HPDE6-E6E7 (cell line): ENCODE measurements at regions not wholly inside any gene's neighbourhood (a gene's known extent, or its start where the extent isn't known, plus 50 kb on each side); places are given as distances from the start of the nearest gene placed in this dataset.
"Not testable (repeated sequence)": the region's sequence is repeated elsewhere in the genome, so short reads cannot be mapped to it uniquely, and the experiment has no call there.

Source experiments
- DNase-seq: peaks from one replicate; pipeline ENCODE4 v3.0.0; 2011; ENCODE audit warnings: missing footprints; ENCODE audit errors: extremely low spot score

DNA sequence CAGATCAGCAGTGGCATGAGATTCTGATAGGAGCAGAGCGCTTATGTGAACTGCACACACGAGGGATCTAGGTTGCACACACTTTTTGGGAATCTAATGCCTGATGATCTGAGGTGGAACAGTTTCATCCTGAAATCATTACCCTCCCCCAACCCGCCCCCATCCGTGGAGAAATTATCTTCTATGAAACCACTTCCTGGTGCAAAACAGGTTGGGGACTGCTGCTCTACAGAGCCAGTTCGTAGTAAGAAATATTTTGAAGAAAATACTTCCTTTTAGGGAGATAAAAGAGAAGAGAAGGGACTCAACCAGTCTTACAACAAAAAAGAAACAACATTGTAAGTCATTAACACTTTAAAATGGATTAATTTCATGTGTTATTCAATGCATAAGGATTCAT lies 1308.2 kb downstream of the GATA3 start:
- no peak for DNase-seq

DNA sequence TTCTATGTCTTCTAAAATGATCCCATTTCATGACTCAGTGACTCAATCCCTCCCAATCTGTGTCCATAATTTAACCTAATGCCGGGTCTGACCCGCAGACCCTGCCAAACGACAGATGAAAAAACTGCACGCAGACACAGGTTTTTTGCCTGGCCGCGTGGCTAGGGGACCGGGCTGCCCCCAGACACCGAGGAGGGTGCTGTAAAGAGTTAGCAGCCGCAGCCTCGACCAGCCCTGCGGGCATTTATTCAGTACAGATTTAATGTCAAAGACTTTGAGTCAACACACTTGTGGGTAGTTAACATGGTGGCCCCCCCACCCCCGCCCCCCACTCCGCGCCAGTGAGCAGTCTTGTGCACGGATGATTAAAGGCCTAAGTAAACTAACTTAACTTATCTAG lies 1324.7 kb downstream of the GATA3 start:
- DNase-seq, result no peak

DNA sequence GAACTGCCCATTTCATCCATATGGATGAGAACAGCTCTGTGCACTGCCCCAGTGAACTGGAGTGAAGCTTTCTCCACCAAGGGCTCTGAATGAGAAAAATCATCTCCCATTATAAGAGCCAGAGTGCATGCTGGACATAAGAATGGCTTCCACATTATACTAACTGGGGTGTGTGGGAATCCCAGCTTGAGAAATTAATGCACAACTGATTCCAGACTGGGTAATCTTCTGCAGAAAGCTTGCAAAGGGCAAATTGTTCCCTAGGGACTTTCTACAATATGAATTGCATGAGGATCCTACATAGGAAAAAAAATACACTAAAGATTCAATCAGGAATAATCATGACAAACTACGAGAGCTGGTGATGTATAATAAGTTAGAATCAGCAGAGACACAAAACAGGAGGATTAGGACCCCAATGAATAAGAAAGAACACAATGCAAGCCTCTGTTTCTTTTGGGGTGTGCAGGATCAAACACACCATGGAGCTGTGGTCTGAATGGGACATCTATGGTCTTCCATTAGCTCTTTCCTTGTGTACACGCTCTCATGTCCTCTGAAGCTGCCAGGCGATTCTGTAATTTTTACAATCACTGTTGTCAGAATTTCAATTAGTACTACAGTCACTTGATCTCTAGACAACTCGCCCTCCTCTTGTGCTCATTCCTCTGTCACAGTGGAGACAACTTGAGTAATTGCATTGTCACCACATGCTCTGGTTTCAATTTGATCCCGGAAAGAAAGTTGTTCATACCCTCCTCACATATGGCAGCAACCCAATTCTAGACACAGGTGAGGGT lies 1327.4 kb downstream of the GATA3 start:
- no peak for DNase-seq

DNA sequence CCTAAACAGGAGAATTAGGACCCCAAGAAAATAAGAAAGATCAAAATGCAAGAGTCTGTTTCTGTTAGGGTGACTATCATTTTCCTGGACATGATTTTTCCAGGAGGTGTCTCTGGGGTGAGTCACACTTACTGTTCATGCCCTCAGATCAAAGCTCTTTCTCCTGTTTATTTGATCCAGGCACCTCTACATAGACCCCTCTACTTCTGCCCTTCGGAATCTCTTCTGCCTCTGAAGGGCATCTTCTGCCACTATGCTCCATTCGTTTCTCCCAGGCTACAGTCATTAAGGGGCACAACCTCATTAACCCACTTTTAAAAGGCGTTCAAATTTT lies 1328.0 kb downstream of the GATA3 start:
- DNase-seq, result no peak

DNA sequence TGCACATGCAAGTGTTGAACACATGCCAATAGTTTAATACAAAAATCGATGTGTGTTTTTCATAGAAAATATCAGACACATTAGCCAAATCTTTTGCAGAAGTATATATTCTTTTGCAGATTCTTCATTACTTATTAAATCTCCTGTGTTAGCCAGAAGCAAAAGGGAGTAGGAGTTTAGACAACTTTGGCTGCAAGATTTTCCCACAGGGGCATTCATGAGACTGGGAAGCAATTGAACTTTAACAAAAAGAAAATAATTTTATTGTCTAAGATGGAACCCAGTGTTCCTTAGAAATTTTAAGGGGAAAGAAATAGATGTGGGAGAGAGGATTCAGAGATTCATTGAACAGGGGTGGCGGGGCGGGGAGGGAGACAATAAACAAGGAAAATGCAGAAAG lies 1336.0 kb downstream of the GATA3 start:
- DNase-seq, result no peak

DNA sequence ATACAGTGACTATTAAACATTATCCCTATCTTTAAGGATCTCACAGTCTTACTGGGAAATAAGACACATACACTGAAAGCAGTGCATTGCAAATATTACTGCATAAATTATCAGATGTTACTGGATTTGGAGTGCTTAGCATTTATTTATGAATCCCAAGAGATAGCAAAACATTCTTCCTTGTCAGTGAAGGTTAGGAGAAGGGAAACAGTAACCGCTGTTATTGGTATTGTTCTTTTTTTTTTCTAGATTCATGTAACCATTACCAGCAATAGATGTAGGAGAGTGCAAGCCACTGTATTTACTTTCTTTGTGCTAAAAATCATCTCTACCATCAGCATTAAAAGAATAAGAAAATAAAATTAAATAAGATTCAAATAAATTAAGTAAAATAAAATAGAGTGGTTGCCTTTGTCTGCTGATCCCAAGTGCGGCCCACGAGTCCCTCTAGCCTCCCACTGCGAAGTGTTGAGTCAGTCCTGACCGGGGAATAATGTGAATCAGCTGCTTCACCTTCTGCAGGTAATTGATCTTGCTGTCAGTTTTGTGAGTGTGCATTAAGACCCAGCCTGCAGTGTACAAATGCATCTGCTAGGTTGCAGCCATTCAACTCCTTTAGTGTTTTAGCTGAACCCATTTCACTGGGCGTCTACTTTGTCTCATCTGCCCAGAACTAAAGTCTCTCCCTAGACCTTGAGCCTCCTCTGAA lies 1344.9 kb downstream of the GATA3 start:
- DNase-seq, result no peak

DNA sequence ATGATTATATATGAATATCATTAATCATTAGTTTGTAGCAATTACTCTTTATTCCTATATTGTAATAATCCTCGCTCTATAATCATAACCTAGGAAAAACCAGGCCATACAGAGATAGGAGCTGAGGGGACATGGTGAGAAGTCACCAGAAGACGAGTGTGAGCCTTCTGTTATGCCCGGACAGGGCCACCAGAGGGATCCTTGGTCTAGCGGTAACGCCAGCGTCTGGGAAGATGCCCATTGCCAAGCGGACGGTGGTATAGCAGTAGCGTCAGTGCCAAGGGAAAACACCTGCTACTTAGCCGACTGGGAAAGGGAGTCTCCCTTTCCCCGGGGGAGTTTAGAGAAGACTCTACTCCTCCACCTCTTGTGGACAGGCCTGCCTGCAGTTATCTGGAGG lies 1347.6 kb downstream of the GATA3 start:
- DNase-seq, result not testable (repeated sequence)

DNA sequence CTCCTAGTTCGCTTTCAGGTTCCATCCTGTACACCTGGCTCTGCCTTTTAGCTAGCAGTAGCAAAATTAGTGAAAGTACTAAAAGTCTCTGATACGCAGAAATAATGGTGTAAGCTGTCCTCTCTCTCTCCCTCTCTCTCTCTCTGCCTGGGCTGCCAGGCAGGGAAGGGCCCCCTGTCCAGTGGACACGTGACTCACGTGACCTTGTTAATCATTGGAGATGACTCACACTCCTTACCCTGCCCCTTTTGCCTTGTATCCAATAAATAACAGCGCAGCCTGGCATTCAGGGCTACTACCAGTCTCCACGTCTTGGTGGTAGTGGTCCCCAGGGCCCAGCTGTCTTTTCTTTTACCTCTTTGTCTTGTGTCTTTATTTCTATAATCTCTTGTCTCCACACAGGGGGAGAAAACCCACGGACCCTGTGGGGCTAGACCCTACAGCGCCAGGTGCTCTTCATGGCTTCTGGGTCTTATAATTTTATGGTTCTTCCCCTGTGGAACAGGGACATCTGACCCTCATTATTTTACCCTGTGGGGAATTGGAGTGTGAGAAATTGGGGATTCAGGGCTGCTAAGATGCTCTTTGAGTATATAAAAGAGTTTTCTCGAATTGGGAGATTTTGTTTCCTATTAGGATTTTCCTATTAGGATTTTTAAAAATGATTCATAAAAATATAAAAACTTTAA lies 1348.2 kb downstream of the GATA3 start:
- not testable (repeated sequence) for DNase-seq

DNA sequence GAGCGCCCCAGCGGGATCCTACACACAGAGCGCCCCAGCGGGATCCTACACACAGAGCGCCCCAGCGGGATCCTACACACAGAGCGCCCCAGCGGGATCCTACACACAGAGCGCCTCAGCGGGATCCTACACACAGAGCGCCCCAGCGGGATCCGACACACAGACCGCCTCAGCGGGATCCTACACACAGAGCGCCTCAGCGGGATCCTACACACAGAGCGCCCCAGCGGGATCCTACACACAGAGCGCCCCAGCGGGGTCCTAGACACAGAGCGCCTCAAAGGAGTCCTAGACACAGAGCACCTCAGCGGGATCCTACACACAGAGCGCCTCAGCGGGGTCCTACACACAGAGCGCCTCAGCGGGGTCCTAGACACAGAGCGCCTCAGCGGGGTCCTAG lies 1352.7 kb downstream of the GATA3 start:
- DNase-seq, result not testable (repeated sequence)

DNA sequence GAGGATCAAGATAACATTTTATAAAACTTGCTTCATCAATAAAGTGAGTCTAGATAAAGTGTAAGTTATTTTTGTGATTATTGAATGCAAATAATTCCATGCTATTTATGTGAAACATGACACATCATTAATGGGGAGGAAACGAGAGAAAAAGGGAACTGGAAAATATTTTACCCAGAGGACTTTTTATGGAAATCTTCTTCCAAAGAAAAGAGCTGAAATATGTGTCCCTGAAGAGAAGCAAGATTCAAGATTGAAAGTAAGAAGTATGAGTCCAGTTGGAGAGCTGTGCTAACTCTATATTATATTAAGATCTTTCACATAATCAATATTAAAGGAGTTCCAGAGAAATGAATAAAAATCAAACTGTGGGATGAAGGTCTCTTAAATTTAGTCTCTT lies 1361.8 kb downstream of the GATA3 start:
- no peak for DNase-seq

DNA sequence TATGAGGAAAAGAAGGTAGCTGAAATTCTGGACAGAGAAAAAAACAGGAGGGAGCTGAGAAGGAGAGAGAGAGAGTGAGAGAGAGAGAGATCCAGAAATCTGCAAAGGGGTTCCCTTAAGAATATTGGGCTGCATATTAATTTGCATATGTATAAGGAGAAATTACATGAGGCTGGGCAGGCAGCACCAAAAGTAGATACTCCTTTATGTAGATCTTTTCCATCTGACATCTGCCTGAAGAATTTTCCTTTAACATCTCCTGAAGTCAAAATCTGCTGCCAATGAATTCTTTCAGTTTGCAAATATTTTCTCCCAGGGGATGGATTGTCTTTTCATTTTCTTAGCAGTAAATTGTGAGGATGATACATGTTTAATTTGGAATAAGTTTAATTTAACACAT lies 1365.3 kb downstream of the GATA3 start:
- no peak for DNase-seq

DNA sequence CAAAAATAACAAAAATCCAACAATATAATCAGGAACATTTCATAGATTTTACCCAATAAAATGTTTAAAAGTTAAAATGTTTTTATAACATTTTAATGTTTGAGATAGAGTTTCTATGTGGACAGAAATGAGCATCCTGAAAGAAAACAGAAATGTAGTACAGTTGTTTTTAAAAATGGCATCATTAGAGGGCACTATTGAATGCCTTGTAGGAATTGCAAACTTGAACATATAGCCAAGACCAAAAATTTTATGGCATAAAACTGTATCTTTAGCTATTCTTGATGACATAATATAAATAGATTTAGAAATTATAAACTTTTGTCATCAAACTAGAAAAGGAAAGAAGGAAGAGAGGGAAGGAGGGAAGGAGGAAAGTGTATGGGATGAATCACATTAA lies 1372.7 kb downstream of the GATA3 start:
- no peak for DNase-seq

DNA sequence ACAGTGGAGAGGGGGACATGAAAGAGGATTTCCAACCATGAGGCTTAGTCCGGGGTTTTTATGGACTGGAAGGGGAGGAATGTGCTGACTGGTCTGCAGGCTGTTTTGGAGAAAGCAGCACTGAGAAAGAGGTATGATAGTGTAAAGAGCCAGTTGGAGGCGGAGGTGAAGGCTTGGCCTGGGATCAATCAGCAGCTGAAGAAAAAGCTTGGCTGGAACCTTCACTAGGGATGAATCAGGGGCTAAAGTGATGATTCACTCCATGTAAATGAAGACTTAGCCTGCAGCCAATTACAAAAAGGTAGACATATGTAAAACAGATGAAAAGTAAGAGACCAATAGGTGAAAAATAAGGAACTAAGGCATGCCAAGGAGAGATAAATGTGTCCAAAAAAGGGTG lies 1382.6 kb downstream of the GATA3 start:
- DNase-seq, result no peak

DNA sequence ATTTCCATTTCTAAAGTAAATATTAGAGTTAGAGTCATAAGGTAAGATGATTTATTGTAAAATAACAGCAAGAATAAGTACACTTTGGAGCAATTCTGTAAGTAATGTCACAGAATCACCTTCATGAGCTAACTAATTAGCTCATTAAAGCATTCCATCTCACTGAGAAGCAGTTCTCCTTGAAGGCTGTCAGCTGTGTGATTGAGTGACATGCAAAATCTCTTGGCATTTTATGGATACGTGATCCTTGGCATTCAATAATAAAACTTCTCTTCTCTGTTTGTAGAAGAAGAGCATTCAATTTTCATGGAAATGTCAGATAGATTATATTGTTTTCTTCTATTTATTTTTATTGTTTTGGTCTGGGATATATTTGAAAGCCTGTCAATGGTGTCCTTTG lies 1389.3 kb downstream of the GATA3 start:
- no peak for DNase-seq

DNA sequence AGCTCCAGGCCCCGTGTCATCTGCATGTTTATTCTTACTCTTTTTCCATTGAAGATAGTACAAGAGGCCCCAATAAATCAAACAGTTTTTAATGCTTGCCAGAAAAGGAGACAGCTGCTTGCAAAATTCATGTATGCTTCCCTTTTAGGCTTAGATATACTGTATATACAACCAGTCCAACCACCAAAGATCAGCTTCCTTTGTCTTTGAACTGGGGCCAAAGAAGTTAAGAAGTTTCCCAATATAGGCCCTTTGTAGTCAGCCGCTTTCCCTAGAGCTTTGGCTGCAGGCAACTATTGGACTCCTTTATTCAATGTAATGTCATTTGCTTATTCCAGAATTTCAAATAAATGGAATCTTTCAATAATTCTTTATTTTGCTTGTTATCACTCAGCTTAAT lies 1395.0 kb downstream of the GATA3 start:
- DNase-seq, result no peak

DNA sequence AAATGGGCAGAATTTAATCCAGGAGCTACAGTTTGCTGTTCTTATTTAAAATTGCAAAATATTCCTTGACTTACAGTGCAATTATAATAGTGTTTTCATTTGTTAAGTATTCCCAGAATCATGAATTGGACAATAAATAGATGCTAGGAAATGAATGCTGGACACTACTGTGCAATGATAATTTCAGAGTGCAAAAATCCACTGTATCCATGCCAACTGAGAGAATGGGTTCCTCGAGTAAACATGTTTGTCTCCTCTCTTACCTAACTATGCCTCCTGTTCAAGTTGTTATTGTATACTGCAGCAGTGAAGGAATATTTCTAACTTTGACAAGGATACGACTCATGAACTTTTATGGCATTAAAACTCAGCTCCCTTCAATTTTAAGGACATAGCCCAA lies 1396.3 kb downstream of the GATA3 start:
- no peak for DNase-seq

DNA sequence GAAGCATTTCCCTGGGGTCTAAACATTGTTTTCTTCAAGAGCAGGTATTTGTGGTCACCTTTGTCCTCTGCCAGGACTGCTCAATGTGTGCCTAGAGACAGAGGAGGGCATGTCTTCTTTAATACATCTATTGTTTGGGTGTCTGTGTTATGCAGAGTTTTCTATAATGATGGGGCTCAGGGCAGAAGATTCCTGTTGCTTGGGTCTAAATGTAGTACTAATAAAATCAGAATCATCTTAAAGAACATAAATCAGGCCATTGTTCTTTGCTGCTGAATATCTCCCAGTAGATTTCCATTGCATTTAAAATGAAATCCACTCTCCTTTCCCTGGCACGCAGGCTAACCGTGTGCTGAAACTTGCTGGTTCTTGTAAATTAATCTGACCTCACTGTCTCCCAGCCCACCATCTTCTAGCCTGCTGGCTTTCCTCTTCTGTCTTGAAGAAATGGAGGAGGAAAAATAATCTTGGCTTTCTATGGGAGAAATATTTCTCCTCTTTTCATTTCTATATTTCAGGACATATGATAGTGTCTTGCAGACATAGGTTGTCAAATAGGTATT lies 1396.8 kb downstream of the GATA3 start:
- no peak for DNase-seq

DNA sequence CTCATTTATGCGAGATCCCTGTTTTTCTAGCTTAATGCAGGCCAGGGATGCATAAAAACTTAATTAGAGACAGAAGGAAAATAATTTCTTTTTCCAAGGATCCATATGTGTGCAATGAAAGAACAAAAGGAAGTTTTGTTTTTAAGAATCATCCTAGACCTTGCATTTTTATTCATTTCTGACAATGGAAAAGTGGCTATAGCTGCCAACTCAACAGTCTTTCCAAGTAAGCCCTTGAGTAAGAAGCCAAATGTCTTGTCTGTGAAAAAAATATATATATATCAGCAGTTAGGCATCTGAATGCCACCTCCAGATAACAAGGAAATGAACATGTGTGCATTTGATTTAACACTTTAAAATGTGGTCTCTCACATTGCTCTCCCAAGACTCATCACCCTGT lies 1397.6 kb downstream of the GATA3 start:
- DNase-seq, result no peak

DNA sequence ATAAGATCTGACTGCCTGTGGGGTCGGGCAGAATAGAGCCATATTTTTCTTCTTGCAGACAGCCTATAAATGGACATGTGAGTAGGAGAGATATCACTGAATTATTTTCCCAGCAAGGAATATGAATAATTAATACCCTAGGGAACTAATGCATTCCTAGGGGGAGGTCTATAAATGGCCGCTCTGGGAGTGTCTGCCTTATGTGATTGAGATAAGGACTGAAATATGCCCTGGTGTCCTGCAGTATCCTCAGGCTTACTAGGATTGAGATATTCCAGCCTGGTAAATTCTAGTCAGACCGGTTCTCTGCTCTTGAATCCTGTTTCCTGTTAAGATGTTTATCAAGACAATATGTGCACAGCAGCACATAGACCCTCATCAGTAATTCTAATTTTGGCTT lies 1399.4 kb downstream of the GATA3 start:
- not testable (repeated sequence) for DNase-seq

DNA sequence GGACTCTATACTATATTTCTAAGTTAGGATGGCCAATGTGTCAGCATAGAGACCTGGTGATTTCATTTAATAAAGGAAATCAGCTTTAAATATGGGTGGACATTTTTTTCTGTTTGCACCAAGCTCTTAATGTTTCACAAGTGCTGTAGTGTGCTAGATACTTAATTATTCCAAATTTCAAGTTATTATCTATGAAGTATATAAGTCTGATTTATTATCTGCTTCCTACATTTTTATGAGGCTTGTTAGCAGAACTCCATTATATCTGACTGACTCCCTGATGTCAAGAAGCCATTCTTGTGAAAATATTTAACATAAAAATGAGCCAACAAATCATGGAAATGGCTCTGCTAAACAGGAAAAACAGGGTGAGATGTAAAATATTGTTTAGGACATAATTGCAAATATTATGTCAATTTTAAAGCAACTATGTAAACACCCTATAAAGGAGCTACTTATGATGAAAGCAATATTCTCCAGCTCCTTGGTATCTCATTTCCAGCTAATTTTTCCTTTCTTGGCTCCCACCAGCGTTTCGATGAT lies 1415.2 kb downstream of the GATA3 start:
- no peak for DNase-seq

DNA sequence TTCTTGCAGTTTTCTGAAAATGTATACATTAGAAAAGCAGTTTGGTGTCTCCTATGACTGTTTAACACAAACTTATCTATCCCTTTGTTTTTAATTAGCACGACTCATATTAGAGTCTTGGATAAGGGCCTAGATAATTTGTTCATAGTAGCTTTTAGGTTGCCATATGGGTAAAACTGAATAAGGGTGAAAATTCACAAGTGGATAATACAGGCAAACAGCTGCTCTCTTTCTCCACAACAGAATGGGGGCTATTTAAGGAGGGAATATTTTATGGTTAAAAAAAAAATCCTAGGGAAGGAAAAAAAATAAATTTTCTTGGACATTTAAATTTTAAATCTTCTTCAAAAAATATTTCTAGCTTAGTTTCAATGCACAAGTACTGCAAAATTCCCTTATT lies 1416.1 kb downstream of the GATA3 start:
- no peak for DNase-seq

DNA sequence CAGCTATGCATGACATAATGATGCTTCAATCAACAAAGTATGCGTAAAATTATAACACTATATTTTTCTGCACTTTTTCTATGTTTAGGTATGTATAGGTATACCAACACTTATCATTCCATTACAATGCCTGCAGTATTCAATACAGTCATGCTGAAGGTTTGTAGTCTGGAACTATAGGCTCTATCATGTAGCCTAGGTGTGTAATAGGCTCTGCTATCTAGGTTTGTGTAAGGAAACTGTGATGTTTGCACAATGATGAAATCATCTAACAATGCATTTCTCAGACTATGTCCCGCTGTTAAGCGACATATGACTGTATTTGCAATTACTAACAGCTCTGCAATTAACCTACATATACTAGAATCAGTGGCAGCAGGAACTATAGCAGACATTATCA lies 1447.5 kb downstream of the GATA3 start:
- no peak for DNase-seq
